WTC11 (cell line): ENCODE measurements at regions not wholly inside any gene's neighbourhood (a gene's known extent, or its start where the extent isn't known, plus 50 kb on each side); places are given as distances from the start of the nearest gene placed in this dataset.

Experiments used
- ATAC-seq: fragments of 200-7000 bp; cut with Tn5 transposase; 2 replicates; pipeline ENCODE4 v1.10.0; 2021; ENCODE audit warnings: mild to moderate bottlenecking, moderate library complexity
- CTCF ChIA-PET: fragments of 300-600 bp; sonication (Branson Sonifier 250); formaldehyde crosslinking; loops from one replicate; lab custom pipeline; 2021; ENCODE audit warnings: antibody characterized with exemption; lab: Charles Lee
- POLR2A ChIA-PET: fragments of 350-600 bp; sonication (Branson Sonifier 250); formaldehyde crosslinking; loops from one replicate; lab custom pipeline; 2021; ENCODE audit warnings: antibody characterized with exemption; lab: Charles Lee
- DNase-seq: peaks from one replicate; pipeline ENCODE4 v3.0.0; 2021; ENCODE audit warnings: low spot score
- H3K27ac Mint-ChIP-seq: 2 replicates; pipeline ENCODE4 v1.8.0; 2021; ENCODE audit warnings: mixed read lengths
- H3K27me3 Mint-ChIP-seq: 2 replicates; pipeline ENCODE4 v1.8.0; 2021; ENCODE audit warnings: low read depth, mild to moderate bottlenecking, moderate library complexity, mixed read lengths
- H3K36me3 Mint-ChIP-seq: 2 replicates; pipeline ENCODE4 v1.8.0; 2021; ENCODE audit warnings: mixed read lengths
- H3K4me1 Mint-ChIP-seq: 2 replicates; pipeline ENCODE4 v1.8.0; 2022; ENCODE audit warnings: mixed read lengths
- H3K4me3 Mint-ChIP-seq: 2 replicates; pipeline ENCODE4 v1.8.0; 2021; ENCODE audit warnings: mild to moderate bottlenecking, moderate library complexity, mixed read lengths
- H3K9me3 Mint-ChIP-seq: 2 replicates; pipeline ENCODE4 v1.8.0; 2021; ENCODE audit warnings: mixed read lengths
- ATF3 ChIP-seq: sonication (generic); formaldehyde crosslinking; conservative IDR thresholded peaks from 2 replicates; pipeline ENCODE4 v1.8.1; 2022; ENCODE audit warnings: mild to moderate bottlenecking, missing genetic modification reagents
- ATF6 ChIP-seq: sonication (generic); formaldehyde crosslinking; IDR thresholded peaks from 2 replicates; pipeline ENCODE4 v1.8.1; 2023; ENCODE audit warnings: mild to moderate bottlenecking, missing genetic modification reagents
- ELF4 ChIP-seq: sonication (generic); formaldehyde crosslinking; IDR thresholded peaks from 2 replicates; pipeline ENCODE4 v1.8.1; 2022; ENCODE audit warnings: low read depth, mild to moderate bottlenecking, moderate library complexity, missing genetic modification reagents
- EMX1 ChIP-seq: fragments of 250-450 bp; sonication (Bioruptor Pico); IDR thresholded peaks from 2 replicates; pipeline ENCODE4 v1.8.0; 2021; ENCODE audit warnings: mild to moderate bottlenecking
- ERG ChIP-seq: fragments of 250-450 bp; sonication (Bioruptor Pico); IDR thresholded peaks from 2 replicates; pipeline ENCODE4 v1.8.0; 2021; ENCODE audit warnings: mild to moderate bottlenecking
- FOXK1 ChIP-seq: sonication (generic); formaldehyde crosslinking; IDR thresholded peaks from 2 replicates; pipeline ENCODE4 v1.8.0; 2022; ENCODE audit warnings: mild to moderate bottlenecking, moderate library complexity, missing genetic modification reagents
- GRHL2 ChIP-seq: fragments of 250-450 bp; sonication (Bioruptor Pico); IDR thresholded peaks from 2 replicates; pipeline ENCODE4 v1.8.0; 2022; ENCODE audit warnings: mild to moderate bottlenecking, moderate library complexity; ENCODE audit not compliant: insufficient replicate concordance, severe bottlenecking
- GTF2I ChIP-seq: fragments of 250-450 bp; sonication (Bioruptor Pico); conservative IDR thresholded peaks from 2 replicates; pipeline ENCODE4 v1.4.0; 2021; ENCODE audit warnings: mild to moderate bottlenecking
- JAZF1 ChIP-seq: fragments of 250-450 bp; sonication (Bioruptor Pico); IDR thresholded peaks from 2 replicates; pipeline ENCODE4 v1.9.0; 2021; ENCODE audit warnings: moderate library complexity, mild to moderate bottlenecking, inconsistent platforms
- NFYB ChIP-seq: sonication (generic); formaldehyde crosslinking; conservative IDR thresholded peaks from 2 replicates; pipeline ENCODE4 v1.8.0; 2022; ENCODE audit warnings: low read depth, missing genetic modification reagents
- NR3C1 ChIP-seq: sonication (generic); formaldehyde crosslinking; conservative IDR thresholded peaks from 2 replicates; pipeline ENCODE4 v1.8.1; 2023; ENCODE audit warnings: low read depth, mild to moderate bottlenecking, missing genetic modification reagents
- PREB ChIP-seq: sonication (generic); formaldehyde crosslinking; IDR thresholded peaks from 2 replicates; pipeline ENCODE4 v1.8.1; 2022; ENCODE audit warnings: mild to moderate bottlenecking, missing genetic modification reagents, moderate library complexity, borderline replicate concordance
- RORB ChIP-seq: fragments of 250-450 bp; sonication (Bioruptor Pico); IDR thresholded peaks from 2 replicates; pipeline ENCODE4 v1.9.0; 2021; ENCODE audit warnings: mild to moderate bottlenecking
- SMAD4 ChIP-seq: sonication (generic); formaldehyde crosslinking; IDR thresholded peaks from 2 replicates; pipeline ENCODE4 v1.8.0; 2022; ENCODE audit warnings: mild to moderate bottlenecking, missing genetic modification reagents
- SP1 ChIP-seq: sonication (generic); formaldehyde crosslinking; conservative IDR thresholded peaks from 2 replicates; pipeline ENCODE4 v1.8.1; 2022; ENCODE audit warnings: missing genetic modification reagents
- TEAD4 ChIP-seq: sonication (generic); formaldehyde crosslinking; IDR thresholded peaks from 2 replicates; pipeline ENCODE4 v1.8.0; 2022; ENCODE audit warnings: mild to moderate bottlenecking, missing genetic modification reagents
- USF1 ChIP-seq: sonication (generic); formaldehyde crosslinking; IDR thresholded peaks from 2 replicates; pipeline ENCODE4 v1.8.0; 2022; ENCODE audit warnings: mild to moderate bottlenecking, missing genetic modification reagents
- ZMAT4 ChIP-seq: fragments of 250-450 bp; sonication (Bioruptor Pico); IDR thresholded peaks from 2 replicates; pipeline ENCODE4 v1.9.0; 2021; ENCODE audit warnings: mild to moderate bottlenecking
- ZNF121 ChIP-seq: sonication (generic); formaldehyde crosslinking; IDR thresholded peaks from 2 replicates; pipeline ENCODE4 v1.8.0; 2023; ENCODE audit warnings: missing genetic modification reagents
- ZNF232 ChIP-seq: sonication (generic); formaldehyde crosslinking; IDR thresholded peaks from 2 replicates; pipeline ENCODE4 v1.8.0; 2022; ENCODE audit warnings: mild to moderate bottlenecking, missing genetic modification reagents
- ZNF425 ChIP-seq: fragments of 250-450 bp; sonication (Bioruptor Pico); conservative IDR thresholded peaks from 2 replicates; pipeline ENCODE4 v1.9.0; 2021; ENCODE audit warnings: mild to moderate bottlenecking

- H3K36me3 Mint-ChIP-seq: no peaks in the 10 kb centered on the region
- no peak overlapping the region for H3K27ac Mint-ChIP-seq
- no peaks in the 10 kb centered on the region for H3K9me3 Mint-ChIP-seq
- CTCF ChIA-PET: no interaction called here
- DNase-seq: no peak
- POLR2A ChIA-PET: no interaction called here
- no peak overlapping the region for H3K4me3 Mint-ChIP-seq
- peaks cover 7% of the 10 kb centered on the region for H3K4me1 Mint-ChIP-seq
- ATAC-seq: no peak
- TF ChIP-seq ZNF232 (CRISPR knock-in tag) (no peak), RORB (CRISPR knock-in tag) (no peak), PREB (no peak), SP1 (CRISPR knock-in tag) (no peak), ZMAT4 (CRISPR knock-in tag) (no peak), USF1 (CRISPR knock-in tag) (no peak), EMX1 (CRISPR knock-in tag) (no peak), JAZF1 (no peak), ATF6 (no peak), ZNF121 (no peak)
- H3K27me3 Mint-ChIP-seq: no peaks in the 10 kb centered on the region
Measured at GRCh38 chr1:11426617-11427016, 52.3 kb upstream of the DISP3 start.

- POLR2A ChIA-PET: no interaction called here
- Mint-ChIP-seq H3K36me3 (no peaks in the 10 kb centered on the region), H3K27me3 (no peaks in the 10 kb centered on the region), H3K27ac (no peak overlapping the region), H3K9me3 (no peaks in the 10 kb centered on the region), H3K4me1 (peaks cover 7% of the 10 kb centered on the region), H3K4me3 (no peak overlapping the region)
- CTCF ChIA-PET: interaction anchor here (1.0 kb wide), 1 partner anchor 14 kb away, joined by 3 read pairs; no protein-coding TSS in a partner anchor
- TF ChIP-seq RORB (CRISPR knock-in tag) (no peak), TEAD4 (CRISPR knock-in tag) (no peak), FOXK1 (CRISPR knock-in tag) (no peak), NFYB (CRISPR knock-in tag) (no peak), ATF3 (no peak), USF1 (CRISPR knock-in tag) (no peak), GTF2I (CRISPR knock-in tag) (no peak), ELF4 (CRISPR knock-in tag) (no peak), ZNF425 (CRISPR knock-in tag) (no peak), GRHL2 (CRISPR knock-in tag) (no peak), SMAD4 (no peak), NR3C1 (no peak), ERG (no peak)
- DNase-seq (no peak), ATAC-seq (no peak)
Measured at GRCh38 chr1:11428789-11429188, 50.2 kb upstream of the DISP3 start.
